NCI-H2081 (cell line): ENCODE measurements at regions not wholly inside any gene's neighbourhood (a gene's known extent, or its start where the extent isn't known, plus 50 kb on each side); places are given as distances from the start of the nearest gene placed in this dataset.
A peak's percentile ranks its signal among the peaks of the same experiment; 100 is the strongest.

Source experiments
- DNase-seq, 2 experiments: peaks; one replicate each; lab custom pipeline; 2025; lab: John Stamatoyannopoulos, UW

- no peak for DNase-seq
Observed at GRCh38 chr2:59449274-59449673, 1104.2 kb downstream of the BCL11A start.

GRCh38 chr2:59440491-59440890 lies 1113.0 kb downstream of the BCL11A start:
- DNase-seq, result no peak

GRCh38 chr2:59435635-59436034 lies 1117.8 kb downstream of the BCL11A start:
- DNase-seq, result no peak

GRCh38 chr2:59428940-59429339 lies 1124.5 kb downstream of the BCL11A start:
- DNase-seq, result no peak

- no peak for DNase-seq
Observed at GRCh38 chr2:59427980-59428379, 1125.5 kb downstream of the BCL11A start.

- DNase-seq, result no peak
Observed at GRCh38 chr2:59425247-59425646, 1128.2 kb downstream of the BCL11A start.

- DNase-seq, result peak; percentile 72 to 77
Observed at GRCh38 chr2:59413751-59414570, 1139.5 kb downstream of the BCL11A start.

GRCh38 chr2:59399126-59399525 lies 1154.3 kb downstream of the BCL11A start:
- no peak for DNase-seq

- no peak for DNase-seq
Observed at GRCh38 chr2:59398081-59398480, 1155.4 kb downstream of the BCL11A start.

GRCh38 chr2:59395119-59395518 lies 1154.0 kb upstream of the FANCL start:
- DNase-seq, result no peak

- no peak for DNase-seq
Observed at GRCh38 chr2:59391896-59392295, 1150.8 kb upstream of the FANCL start.

GRCh38 chr2:59390581-59390980 lies 1149.5 kb upstream of the FANCL start:
- DNase-seq, result peak in 1 of 2 experiments; percentile 18

- no peak for DNase-seq
Observed at GRCh38 chr2:59389240-59389639, 1148.1 kb upstream of the FANCL start.

- DNase-seq, result no peak
Observed at GRCh38 chr2:59385971-59386370, 1144.8 kb upstream of the FANCL start.

- peak; percentile 35 to 75 for DNase-seq
Observed at GRCh38 chr2:59383473-59383872, 1142.3 kb upstream of the FANCL start.

GRCh38 chr2:59378127-59378526 lies 1137.0 kb upstream of the FANCL start:
- DNase-seq, result no peak

- DNase-seq, result no peak
Observed at GRCh38 chr2:59366288-59366687, 1125.2 kb upstream of the FANCL start.

- DNase-seq, result no peak
Observed at GRCh38 chr2:59354498-59354897, 1113.4 kb upstream of the FANCL start.

GRCh38 chr2:59353306-59353921 lies 1112.3 kb upstream of the FANCL start:
- no peak for DNase-seq

- DNase-seq, result peak in 1 of 2 experiments; percentile 14
Observed at GRCh38 chr2:59342166-59342565, 1101.0 kb upstream of the FANCL start.

- no peak for DNase-seq
Observed at GRCh38 chr2:59339837-59340207, 1098.7 kb upstream of the FANCL start.

- no peak for DNase-seq
Observed at GRCh38 chr2:59339121-59339836, 1098.2 kb upstream of the FANCL start.

GRCh38 chr2:59333007-59333406 lies 1091.9 kb upstream of the FANCL start:
- no peak for DNase-seq
